NCI-H774 (cell line): ENCODE measurements at regions not wholly inside any gene's neighbourhood (a gene's known extent, or its start where the extent isn't known, plus 50 kb on each side); places are given as distances from the start of the nearest gene placed in this dataset.

Experiments
- DNase-seq: peaks from one replicate; lab custom pipeline; 2025; lab: John Stamatoyannopoulos, UW

DNA sequence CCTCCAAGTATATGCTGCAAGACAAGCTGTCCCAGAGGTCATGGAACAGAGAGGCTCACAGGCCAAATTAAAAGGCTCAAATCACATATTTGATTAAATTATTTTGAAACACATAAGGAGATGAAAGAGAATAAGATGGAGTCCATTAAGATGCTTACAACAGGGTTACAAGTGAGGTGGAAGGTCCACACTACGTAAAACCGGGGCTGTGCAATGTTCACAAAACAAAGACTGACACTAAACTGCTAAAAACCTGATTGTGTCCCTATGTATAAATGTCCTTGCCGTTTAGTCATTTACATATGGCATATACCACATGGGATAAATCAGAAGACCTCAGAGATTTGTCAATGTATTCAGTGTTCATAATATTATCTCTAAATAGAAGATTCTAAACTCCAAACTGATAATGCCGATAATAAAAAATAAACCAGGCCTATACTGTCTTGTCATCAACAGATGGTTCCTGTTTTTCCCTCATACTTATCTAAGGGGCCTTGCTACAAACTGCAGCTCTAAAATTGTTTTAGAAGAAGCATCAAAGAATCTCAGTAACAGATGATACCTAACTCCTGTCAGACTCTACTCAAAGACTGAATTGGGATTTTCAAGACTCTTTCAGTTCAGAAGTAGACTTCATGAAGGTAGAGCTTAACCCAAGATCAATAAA, 51.8 kb upstream of the RIPOR2 start:
- DNase-seq, result no peak

DNA sequence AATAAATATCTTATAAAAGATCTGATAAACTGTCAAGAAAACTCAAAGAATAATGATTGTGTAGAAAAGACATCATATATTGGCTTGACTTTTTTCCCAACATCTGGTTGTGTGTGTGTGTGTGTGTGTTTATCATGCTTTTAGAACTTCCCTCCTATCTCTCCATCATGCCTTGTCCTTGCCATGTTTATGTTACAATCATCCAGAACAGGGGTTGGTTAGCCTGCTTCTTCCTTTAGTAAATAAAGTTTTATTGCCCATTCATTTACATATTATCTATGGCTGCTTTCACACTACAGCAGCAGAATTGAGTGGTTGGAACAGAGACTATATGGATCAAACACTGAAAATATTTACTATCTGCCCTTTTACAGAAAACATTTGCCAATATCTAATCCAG, 52.8 kb upstream of the RIPOR2 start:
- no peak for DNase-seq

DNA sequence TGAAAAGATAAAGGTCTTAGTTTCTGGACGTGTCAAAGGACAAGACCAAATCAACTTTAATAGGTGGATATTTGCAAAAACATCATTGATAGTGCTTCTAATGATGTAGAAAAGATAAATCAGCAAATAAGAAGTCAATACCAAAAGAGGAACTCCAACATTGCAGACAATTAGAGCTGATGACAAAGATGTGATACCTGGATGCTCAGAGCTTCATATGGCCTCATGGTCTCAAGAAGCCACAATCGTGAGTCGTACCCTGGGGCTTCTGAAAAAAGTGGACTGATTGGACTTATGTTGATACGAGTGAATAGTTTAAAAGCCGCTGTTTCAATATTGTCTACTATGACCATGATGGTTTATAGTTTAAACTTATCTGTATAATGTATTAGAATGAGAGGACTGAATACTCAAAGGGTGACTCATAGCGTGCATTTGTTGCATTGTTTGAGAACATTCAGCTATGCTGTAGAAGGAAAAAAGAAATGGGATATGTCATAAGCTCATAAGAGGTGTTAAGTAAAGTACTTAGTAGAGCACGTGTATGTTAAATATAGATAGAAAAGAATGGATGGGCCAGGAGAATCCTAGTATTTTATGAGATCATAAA, 54.6 kb upstream of the RIPOR2 start:
- no peak for DNase-seq

DNA sequence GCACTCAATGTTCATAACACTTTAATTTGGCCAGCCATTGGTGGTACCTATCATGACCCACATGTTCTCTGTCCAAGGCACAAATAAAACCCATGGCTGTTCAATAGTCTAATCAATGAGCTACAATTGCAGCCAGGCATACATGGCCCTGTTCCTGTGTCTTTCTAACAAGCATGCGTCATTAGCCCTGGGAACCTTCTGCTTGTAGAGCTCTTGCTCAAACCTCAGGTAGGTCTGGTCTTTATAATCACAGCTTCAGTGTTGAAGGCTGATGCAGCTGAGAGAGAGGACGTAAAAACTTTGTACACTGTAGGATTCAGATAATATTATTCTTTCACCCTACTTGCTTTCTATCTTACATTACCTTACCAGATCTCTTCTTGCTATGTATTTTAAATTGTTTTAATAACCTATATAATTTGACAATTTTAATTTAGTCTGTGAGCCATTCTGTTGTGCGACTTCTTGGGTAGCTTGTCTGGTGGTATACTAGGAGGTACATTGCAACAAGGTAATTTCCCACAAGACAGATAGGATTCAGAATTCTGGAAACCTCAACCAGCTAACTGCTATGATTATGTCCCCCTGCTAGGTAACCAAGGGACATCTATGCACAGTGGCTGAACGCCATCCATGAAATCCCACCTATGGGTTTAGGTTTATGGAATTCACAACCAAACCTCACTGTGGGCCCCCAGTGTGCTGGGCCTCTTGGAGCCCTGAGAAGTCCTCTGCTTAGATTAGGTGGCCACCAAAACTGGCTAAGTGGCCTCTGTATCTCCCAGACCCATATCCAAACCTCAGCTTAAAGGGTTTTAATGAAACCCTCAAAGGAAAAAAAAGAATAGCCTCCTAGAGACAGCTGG, 55.4 kb upstream of the RIPOR2 start:
- DNase-seq, result no peak

DNA sequence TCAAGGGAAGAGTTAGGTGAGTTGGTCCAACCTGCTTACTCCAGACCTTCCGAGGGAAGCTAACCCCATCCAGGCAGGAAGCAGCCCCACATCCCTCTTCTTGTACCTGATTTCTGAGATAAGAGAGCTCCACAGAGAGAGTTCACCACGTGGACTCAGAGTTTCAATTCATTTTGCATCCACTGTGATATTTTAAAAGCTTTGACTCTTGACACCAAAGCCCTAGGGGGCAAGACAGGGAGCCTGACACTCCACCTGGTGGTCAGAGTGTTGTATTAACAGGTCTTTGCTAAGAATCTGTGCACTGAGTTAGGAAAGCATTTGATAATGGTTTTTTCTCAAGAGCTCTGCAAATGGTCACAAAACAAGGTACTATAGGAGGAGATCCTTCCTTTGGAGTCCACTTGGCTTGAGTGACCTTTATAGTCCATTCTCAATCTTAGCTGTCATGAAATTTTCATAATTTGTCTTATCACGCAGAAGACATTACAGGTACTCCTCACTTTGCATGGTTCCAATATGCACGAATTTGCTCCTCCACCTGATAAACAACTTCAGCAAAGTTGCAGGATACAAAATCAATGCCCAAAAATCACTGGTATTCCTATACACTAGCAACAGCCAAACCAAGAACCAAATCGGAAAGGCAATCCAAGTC, 56.2 kb upstream of the RIPOR2 start:
- DNase-seq, result peak; percentile 49

DNA sequence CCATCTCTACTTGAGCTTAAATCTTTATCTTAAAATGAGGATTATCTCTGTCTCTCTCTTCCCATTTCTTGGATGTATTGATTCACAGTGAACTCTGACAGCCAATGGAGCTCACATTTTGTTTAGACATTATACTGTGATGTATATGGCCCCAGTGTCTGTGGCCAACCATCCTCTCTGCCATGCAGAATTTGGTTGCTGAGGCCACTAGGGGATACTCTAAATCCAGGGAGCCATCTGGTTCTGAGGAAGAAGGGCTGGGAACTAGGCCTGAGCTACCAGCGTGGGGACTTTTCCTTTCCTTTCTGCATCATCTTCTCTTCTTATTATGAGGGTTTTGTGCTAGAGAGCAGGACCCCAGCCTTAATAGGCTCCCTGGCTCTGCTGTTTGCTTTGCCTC, 59.1 kb upstream of the RIPOR2 start:
- DNase-seq, result no peak

DNA sequence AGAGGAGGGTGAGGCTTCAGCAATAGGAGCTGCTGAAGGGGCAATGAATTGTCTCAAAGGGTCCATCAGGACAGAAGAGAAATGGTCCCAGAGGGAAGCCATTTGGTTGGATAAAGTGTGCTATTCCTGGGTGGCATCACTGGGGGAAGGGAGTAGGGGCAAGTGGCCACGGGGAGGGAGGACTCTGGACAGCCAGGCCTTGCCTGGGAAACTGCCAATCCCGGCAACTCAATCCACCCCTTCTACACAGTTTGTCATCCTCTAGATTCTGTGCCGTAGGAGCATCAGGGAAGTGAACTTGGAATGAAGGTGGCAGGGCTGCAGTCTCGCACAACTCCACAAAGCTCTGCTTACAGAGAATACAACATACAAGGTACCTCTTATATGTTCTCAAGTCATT, 59.5 kb upstream of the RIPOR2 start:
- no peak for DNase-seq

DNA sequence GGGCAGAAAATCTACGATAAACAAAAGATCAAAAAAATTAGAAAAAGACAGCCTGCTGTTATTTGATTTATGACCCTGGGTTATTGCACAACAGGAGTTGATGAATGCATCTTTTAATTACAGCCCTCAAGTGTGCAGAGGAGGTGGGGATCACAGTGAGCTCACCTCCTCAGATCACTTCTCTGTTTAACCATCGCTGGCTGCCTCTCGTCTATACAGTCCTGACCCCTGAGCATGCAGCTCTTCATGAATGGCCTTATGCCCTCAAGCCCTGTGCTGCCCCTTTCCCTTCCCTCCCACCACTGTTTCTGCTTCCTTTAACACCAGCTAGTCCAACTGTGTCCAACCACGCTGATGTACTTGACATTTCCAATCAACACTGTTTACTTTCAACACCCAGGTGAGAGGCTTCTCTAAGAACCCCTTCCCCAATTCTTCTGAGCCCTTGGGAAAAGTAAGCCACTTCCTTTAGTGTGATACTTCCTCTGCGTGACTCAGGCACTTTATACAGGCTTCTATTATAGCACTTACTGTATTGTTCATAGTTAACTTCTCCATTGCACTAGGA, 60.6 kb upstream of the RIPOR2 start:
- DNase-seq, result no peak

DNA sequence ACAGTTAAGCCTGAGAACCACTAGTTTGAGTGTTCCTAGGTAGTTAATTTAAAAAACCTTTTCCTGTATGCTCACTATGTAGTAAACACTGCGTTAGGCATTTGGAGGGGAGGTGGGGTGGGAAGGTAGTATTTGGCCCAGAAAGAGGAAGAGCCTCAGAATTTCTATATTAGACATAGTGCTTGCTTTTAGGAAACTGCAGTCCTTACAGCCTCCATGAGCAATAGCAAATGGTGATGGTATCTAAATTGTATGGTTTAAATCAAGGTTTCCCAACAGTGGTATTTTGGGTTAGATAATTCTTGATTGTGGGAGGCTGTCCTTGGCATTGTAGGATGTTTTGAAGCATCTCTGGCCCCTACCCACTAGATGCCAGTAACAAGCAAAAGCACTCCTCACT, 61.5 kb upstream of the RIPOR2 start:
- no peak for DNase-seq

DNA sequence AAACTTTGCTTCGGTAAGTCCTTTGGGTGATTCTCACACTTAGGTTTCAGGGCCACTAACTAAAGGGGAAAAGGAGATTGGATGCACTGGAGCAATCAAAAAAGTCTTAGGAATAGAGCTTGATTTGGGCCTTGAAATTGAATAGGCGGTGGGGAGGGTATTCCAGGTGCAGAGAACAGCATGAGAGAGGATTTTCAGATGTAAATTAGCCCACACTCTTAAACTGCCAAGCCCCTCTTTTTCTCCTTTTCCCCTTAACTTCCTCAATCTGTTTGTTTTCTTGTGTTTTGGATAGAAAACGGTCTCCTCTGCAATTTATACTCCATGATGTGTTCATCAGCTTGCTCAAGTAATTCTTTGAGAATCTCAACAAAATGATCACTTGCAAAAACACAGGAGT, 62.1 kb upstream of the RIPOR2 start:
- no peak for DNase-seq

DNA sequence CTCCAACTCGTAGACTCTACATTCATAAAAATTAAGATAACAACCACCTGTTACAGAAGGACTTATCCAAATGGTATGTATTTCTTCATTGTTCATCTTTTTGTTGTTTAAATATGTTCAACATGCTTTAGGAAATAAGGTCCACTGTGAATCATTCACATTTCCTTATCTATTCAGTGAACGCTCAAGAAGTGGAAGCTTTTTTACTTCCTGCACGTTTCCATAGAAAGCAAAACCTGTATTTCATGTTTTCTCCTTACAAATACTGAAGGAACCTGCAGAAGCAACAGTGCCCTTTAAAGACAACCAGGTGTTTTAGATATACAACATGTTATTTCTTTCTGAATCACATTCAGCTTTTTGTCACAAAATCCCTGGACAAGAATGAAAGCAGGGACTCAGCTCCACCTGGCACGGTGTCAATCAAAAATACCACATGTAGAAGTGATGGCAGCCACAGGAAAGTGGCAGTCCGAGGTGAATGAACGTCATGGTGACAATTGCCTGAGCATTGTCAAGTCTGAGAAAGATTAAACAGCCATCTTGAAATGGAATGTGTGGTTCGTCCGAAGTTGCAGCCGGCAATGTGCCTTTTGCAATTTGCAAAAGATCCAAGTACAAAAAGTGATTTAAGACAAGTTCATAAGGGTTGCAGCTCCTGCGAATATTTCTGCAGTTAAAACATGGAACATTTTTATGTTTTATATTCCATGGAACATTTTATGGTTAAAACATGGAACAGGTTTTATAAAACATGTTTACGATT, 66.7 kb upstream of the RIPOR2 start:
- DNase-seq, result no peak

DNA sequence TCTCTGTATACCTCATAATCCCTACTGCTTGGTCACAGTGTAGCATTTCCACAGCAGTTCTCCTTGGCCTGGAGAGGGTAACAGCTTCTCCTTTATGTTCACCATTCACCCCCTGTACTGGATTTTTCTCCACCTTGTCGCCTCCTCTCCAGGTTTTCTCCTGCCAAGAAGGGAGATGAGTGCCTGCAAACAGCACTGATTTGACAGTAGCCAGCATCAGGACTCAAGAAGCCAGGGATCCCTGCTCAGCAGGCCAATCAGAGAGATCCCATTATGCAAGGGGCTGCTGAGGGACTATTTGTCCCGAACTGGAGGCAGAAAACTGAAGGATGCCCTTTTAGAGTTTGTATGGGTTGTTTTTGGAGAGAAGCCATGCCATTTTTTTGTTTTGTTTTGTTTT, 68.6 kb upstream of the RIPOR2 start:
- no peak for DNase-seq

DNA sequence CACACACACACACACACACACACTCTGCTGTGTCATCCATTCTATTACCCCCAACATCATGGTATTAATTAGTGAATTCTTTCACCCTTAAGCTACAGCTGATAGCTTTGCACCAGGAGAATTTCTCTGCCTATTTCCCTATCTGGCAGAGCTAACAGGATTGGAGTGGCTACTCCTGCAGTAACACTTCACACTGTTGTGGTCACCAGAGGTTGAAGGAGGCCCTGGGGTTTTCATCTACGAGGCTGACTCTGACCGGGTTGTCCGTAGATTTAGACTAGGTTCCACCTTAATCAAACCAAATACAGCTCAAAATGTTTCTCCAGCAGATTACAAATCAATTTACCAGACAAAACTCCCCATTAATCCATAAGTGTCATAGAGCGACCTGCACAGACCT, 69.2 kb upstream of the RIPOR2 start:
- no peak for DNase-seq

DNA sequence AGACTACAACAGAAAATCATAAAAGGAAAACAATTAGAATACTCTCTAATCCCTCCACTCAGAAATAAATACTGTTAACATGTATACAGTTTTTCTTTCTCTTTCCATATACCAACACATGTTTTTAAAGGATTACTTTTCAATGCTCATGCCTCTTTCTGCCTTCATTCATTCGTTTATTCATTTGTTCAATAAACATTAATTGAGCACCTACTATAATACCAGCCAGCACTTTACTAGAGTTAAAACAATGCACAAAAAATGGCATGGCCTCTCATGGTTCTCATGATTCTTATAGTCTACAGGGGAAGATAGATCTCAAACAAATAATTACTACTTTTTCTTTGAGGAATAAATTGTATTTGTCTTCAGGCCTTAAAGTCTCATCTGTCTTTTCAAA, 70.3 kb upstream of the RIPOR2 start:
- no peak for DNase-seq

DNA sequence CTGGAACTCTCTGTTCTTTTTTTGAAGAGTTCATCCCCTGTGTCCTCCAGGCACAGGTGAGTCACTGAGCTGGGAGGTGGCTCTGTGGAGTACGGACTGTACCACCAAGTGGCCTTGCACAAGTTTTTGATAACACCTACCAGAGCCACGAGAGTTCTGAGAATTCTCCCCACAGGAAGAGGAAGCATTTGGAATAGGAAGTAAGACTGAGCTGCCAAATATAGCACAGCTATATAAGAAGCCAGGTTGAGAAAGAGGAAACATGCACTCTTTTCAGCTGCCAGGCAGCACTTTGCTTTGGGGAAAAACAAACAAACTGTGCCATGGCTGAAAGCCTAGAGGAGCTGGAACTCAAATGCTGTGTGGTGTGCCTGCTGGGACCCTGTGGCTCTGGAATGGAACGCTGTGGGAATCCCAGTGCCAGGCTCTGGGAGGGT, 70.8 kb upstream of the RIPOR2 start:
- peak; percentile 35 for DNase-seq

DNA sequence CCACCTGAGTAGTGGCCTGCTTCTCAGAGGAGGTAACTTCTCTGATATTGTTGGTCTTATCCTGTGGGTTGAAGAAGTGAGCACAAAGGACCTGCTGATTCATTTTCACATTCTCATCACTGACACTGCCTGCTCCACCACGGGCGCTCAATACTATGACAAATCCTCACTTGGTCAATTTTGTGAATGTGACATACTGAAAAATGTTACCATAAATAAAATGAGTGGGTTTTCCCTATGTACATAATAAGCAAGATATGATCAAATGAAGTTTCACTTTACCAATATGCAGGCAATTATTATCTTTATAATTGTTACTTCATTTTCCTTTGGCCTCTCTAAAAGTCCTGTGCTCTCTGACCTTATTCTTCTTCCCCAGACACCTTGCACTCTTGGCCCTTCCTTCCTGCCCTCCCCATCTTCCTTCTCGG, 71.5 kb upstream of the RIPOR2 start:
- DNase-seq, result no peak

DNA sequence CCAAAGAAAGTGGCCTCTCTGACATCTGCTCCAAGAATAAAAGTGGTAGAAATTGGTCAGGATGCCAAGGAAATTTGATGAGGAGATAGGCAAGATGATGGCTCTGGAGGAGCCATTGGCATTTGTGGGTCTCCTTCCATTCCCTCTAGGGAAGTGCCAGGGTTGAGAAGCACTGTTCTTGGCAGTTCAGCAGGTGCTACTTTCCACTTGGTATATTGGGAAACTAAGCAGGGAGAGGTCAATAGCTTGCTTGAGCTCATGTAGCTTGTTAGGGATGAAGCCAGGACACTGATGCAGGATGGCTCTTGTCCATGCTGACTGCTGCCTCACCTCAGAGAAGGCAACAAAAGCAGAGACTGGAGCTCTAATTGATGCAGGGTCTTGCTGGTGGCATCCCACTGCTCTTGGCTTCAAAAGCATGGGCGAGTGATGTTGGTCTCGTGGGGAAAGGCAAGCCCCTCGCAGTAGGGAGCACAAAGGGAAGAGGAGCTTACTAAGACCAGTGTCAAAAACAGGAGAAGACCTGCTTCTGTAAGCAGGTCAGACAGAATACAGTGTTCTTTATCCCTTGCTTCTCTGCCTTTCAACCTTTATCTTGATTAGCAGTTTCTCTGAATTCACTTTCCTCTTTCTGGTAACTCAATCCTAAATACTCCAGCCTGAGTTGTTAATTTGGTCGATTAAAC, 73.1 kb upstream of the RIPOR2 start:
- DNase-seq, result no peak

DNA sequence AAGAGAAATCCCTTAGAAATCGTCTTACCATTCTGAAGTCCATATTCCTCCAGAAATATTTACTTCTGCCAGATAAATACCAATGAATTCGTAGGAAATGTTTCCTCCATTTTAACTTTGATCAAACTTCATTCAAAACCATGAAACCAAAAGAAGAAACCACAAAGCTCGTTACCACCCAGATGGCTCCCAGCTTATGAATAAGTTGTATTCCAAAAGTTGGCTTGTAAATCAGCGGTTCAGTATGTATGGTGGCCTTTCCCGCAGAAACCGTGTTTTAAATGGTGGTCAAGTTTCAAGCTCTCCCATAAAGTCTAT, 73.6 kb upstream of the RIPOR2 start:
- no peak for DNase-seq

DNA sequence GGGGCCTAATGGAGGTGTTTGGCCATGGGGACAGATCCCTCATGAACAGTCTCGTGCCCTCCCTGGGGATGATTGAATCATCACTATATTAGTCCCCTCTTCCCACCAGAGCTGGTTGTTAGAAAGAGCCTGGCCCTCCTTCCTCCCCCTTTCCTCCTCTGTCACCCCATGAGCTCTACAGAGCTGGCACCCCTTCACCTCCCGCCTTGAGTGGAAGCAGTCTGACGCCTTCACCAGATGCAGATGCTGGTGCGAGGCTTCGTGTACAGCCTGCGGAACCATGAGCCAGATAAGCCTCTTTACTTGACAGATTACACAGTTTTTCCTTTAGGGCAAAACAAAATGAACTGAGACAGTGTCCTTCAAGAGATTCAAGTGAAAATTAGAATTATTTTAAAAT, 74.4 kb upstream of the RIPOR2 start:
- no peak for DNase-seq

DNA sequence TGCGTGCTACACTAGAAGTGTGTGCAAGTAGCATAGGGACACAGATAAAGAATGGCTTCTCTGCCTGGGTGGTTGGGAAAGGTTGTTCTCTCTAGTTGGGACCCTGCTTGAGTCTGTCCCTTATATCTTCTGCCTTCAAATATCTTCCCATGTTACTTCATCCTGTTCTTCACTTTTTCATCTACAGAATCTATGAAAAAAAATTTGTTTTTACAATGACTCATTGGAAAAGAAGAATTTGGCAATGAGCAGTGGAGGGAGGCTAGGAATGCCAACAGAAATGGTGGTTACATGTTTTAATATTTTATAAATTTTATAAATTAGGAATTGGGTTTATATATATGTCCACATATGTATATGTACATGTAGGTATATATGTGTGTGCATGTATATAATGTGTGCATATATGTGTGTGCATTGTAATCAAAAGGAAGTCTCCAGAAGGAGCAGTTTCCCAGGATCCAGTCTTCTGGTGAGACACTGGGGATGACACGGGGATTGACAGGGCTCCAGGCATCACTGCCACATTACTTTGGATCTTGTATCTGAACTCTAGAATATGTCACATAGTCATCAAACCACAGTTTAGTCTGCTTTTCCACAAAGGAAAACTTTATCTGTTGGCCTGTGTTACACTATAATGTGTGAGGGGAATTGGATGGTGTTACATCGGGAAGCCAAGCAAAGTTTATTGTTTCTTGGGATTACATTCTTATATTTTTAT, 75.3 kb upstream of the RIPOR2 start:
- no peak for DNase-seq
